ENCODE measurements at regions not wholly inside any gene's neighbourhood (a gene's known extent, or its start where the extent isn't known, plus 50 kb on each side); places are given as distances from the start of the nearest gene placed in this dataset.
"Not testable (repeated sequence)": the region's sequence is repeated elsewhere in the genome, so short reads cannot be mapped to it uniquely, and the experiment has no call there.

DNA sequence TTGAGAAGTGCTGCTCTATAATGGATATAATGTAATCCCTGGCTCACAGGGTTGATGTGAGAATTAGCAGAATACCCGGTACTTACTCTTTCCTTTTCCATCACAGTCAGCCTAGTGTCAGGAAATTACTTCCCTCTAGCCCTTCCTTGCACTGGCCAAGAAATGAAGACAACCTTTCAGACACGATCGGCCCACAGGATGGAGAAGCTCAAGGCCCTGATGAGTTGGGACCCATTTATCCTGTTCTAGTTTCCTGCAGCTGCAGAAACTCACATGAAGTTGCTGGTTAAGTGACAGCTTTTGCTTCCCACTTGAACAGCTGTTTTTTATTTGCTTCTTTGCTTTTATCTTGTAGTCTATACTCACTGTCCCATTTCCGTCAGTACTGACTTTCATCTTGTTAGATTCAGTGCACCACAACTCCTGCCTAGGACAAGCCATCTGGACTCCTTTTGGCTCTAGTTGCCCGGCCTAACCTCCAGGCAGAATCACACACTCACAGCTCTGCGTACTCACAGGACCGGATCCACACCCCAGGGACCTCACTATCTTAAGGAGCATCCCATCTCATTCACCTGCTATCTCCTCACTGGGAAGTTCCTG, 325.1 kb upstream of the CHRNA7 start:
- not testable (repeated sequence) for DNase-seq

DNA sequence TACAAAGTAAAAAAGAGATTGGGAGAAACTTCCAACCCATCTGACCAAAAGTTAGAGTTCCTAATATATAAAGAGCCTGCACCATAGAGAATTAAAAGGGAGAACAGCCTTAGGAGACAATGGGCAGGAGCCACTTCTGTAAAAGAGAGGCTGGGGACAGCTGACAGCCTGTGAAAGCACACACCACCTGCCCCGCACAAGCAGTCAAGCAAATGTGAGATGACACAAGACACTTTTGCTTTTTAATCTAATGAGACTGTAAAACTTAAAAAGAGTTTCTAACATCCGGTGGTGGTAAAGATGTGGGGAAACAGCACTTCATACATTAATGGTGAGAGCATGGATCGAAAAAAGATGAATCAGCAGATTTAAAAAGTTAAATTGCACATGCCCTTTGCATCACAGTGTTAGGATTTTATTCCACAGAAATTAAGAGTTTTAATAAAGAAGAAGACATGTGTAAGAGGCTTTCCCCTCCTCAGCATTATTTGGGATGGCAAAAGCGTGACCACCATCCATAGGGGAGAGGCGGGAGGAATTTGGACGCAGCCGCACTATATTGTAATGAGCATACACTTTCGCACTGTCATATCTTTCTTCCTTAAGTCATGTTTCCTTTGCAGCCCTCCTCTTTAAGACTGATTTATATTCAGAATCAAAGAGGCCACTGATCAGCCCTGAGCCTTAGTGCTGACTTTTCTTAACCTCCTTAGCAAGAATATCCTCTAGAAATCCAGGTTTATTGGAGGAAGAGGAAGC, 322.2 kb upstream of the CHRNA7 start:
- not testable (repeated sequence) for DNase-seq

DNA sequence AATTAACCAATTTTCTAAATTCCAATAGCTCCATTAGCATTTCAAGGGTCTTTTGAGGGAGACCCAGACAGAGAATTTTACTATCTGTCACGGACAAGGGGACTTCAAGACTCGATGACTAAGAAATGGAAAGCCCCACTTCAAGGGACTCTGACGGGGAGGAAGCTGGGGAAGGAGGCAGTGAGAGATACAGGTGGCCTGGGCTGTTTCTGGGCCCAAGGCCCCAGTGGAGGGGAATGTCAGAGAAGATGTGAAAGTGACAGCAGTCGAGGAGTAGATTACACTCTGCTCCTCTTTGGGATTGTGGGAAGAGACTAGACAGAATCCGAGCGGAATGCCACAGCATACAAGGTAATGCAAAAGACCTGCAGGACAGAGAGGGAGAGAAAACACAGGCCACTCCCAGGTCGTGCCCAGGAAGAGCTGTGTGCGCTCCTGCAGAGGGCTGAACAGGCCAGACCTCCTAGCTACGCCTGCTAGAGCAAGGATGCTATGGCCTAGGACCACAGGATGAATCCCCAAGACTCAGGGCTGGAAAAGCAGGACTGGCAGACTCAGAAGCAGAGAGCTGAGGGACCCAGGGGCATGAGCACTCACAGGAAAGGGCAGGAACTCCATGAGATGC, 321.5 kb upstream of the CHRNA7 start:
- DNase-seq, result not testable (repeated sequence)

DNA sequence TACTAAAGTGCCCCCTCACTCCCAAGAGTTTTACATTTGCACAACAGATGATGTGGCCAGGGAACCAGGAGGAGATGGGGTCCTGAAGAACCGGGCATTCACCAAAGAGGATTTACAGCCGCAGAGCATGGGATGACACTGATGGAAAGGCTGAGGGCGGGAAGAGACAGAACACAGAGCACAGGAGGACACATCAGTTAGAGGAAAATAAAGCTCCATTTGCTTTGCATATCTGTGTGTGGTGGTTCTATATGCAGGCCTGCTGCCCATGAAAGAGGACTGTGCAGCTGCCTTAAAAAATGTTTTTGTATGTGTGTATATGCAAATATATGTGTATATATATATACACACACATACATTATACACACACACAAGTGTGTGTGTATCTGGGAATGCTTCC, 320.8 kb upstream of the CHRNA7 start:
- not testable (repeated sequence) for DNase-seq

DNA sequence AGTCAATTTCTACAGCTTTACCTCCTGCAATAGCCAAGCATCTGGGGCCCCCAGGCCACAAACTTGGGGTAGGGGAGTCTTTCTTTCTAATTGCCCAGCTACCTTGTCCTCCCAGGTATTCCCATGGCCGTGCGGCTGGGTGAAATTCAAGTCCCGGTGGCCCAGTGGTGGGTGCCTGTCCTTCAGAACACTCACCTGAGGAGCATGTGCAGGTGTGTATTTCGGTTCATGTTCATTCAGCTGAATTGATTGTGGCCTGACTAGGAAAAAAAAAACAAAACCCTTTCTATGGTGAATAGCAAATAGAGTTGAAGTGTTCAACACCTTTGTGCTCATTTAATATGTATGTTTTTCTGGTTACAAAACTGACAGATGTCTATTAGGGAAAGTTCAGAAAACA, 319.5 kb upstream of the CHRNA7 start:
- DNase-seq, result not testable (repeated sequence)

DNA sequence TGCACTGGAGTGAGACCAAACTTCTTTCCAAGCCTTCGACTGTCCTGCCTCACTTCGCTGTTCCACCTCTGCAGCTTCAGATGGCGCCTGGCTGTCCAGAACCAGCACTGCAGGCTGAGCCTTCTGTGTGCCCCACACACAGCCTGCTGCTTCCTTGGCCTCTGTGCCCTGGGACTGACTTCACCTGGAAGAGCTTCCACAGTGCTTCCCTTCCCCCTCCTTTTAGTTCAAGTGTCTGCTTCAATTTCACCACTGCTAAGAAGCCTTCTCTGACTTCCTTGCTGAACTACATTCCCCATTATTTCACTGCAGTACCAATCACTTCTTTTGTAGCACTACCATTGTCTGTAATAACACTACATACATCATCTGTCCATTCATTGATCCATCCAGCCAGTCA, 315.1 kb upstream of the CHRNA7 start:
- DNase-seq, result not testable (repeated sequence)

DNA sequence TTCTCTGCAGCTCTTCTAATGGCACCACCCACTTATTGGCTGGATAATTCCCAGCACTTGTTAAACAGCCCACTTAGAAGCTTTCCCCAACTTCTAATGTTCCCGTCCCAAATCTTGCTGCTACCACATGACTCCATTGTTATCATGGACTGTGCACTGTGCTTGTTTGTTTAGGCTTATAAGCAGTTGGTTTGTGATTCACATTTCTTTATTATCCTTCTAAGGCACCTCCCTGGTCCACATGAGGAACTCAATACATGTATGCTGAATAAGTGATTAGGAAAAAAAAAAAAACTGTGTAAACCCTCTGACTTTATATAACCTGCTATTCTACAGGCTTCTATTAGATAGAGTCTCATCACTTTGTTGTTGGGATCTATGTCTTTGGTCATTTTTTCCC, 311.7 kb upstream of the CHRNA7 start:
- DNase-seq, result not testable (repeated sequence)

DNA sequence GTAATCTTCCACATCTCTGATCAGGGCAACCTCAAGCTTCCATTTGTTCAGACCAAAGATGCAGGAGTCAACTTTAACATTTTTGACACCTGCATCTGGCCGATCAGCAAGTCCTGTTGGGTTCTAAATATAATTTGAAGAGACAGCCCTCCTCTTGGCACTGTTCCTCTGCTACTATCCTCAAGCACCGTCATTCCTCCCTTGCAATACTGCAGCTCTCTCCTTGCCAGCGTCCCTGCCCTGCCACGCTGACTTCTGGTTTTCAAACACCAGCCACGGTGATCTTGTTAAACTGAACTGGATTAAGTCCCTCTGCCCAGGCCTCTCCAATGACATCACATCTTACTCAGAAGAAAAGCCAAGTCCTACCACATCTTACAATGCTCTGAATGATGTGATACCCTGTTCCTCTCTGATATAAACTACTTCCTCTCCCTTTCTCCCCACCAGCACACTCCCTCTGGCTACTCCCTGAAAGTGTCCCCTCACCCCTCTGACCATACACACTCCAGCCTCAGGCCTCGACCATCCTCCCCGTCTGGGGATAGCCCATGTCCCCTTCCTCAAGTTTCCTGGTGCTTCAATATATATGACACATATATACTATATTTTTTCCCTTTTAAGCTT, 310.8 kb upstream of the CHRNA7 start:
- DNase-seq, result not testable (repeated sequence)

DNA sequence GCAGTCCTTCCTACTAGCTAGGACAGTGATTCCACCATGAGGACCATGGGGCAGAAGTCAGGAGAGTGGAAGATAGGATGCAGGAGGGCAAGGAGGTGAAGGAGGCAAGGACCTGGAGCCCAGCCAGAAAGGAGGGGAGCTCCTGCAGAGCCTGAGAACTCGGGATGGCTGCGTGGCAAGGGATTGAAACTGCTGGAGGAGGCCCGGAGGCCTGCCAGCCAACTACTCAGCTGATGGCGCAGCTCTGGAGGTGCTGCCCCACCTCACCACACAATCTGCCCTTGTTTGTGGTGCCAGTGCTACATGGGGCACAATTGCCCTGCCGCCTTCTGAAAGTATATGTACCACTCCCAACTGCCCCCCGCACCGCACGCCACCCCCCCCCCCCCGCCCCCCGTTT, 307.3 kb upstream of the CHRNA7 start:
- DNase-seq, result not testable (repeated sequence)

DNA sequence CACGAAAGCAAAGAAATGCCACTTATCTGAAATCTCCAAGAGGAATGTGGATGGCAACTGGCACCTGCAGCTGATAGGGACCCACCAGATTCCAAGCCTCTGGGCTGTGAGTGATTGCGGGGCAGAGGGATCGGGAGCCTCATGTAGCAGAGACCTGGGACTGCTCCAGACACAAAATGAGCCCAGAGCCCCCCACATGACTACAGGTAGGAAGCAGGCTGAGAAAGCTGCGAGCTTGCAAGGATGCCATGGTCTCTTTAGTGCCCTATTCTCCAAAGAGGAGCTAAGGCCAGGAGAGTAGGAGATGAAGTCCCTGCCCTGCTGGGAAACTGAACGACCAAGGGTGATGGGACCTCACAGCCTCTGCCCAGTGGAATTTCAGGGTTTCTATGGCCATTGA, 305.4 kb upstream of the CHRNA7 start:
- DNase-seq, result not testable (repeated sequence)

DNA sequence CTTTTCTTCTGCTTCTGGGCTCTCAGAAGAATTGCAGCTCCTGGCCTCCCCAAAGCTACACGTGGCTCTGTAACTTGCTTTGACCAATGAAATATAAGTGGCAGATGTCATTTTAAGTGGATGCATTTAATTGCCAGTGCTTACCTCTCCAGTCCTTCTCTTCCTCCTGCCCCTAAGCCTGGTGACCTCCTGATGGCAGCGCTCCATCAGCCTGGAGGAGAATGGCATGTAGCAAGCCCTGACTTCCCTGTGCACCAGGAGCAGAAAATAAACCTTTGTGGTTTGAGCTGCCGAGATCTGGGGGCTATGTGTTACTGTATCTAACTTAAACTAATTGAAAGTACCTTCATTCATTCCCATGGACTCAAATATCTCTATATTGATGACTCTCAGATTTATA, 304.7 kb upstream of the CHRNA7 start:
- not testable (repeated sequence) for DNase-seq

DNA sequence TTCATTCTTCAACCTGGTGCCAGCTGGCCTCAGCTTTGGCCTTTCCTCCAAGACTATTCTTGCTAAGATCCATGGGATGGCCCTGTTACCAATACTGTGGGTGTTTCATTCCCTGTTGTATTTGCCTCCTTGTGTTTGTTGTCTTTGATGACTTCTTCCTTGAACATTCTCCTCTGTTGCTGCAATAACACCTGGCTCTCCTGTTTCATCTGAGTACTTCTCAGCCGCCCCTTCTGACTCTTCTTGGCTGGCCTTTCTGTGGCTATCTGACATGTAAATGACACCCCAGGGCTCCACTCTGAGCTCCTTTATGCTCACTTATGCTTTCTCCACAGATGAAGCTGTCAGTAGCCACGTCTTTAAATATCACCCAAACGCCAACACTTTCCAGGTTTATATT, 302.7 kb upstream of the CHRNA7 start:
- no peak for DNase-seq

DNA sequence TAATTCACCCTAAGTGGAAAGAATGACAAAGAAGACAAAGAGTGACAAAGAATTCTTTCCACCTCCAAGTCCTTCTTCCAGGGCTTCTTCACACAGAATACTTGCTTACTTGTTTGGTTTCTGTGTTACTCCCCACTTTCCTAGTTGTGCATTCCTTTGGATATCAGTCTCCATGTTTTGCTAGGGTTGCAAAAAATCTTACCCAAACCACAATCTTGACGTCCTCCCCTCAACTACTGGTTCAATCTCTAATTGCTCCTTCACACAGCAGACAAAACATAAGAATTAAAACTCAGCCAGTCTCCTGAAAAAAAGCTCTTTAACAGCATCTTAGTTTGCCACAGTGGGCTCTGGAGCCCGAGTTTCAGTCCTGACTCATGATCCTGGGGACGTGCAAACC, 297.6 kb upstream of the CHRNA7 start:
- no peak for DNase-seq

DNA sequence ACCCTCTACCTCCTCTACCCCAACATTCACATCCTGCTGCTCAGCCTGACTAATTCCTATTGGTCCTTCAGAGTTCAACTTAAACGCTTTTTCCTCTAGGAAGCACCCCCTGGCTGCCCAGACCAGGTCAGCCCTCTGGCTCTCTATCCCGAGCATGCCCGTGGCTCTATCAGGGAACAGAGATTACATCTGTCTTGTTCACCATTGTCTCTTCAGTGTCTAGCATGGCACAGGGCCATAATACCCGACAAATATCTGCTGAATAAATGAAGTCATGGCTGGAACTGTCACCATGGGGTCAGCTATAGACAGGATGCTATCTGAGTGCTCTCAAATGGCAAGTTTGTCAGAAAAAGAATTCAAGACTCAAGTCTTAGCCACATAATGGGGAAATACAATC, 296.9 kb upstream of the CHRNA7 start:
- DNase-seq, result no peak

DNA sequence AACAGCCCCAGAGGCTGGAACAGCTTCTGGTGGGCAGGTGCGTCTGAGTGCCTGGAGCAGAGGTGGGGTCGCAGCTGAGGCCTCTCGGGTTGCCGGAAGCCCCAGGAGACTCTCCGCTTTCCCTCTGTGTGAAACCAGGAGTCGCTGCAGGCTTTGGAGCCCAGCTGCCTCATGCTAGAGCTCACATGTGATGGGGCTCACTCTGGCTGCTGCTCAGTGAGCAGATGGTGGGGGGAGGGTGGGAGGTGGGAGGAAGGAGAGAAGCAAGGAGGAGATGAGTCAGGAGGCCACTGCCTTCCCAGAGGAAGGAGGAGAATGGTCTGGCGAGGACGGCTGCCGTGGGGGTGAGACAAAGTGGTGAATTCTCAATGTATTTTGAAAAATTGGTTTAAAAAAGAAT, 290.1 kb upstream of the CHRNA7 start:
- DNase-seq, result no peak

DNA sequence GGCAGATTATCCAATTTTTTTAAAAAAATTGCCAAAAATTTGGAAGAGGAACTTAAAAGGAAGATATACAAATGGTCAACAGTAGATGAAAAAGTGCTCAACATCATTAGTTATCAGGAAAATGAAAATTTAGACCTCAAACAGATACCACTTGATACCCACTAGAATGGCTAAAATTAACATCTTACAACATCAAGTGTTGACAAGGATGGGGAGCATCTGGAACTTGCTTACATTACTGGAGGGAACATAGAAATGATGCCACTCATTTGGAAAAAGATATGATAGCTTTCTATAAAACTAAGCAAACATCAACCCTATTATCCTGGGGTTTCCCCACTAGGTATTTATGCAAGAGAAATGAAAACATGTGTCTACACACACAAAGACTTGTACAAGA, 284.5 kb upstream of the CHRNA7 start:
- DNase-seq, result no peak

DNA sequence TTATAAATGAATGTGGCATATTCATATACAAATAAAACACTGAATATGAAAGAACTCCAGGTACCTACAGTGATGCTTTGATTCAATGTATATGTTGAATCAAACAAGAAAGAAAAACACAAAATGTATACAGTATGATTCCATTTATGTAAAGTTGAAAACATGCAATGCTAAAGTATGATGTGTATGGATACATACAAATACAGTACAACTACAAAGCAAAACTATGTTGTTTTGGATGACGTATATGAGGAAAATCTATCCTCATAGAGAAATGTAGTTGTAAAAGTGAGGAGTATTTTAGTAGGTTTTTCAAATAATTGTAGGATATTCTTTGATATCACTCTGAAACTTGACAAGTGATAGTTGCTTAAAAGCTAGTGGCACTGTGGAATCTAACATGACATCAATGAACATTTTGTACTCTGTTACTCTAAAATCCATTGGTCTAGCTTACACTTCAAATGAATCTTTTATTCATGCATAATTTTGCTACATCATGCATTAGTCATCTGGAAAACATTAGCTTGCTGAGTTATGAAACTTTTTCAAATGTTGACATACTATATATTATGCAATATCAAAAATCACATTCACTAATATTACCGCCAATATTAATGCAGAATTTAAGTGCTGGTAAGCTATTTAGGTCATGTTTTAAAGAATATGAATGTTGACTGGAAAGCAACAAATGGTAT, 278.1 kb upstream of the CHRNA7 start:
- no peak for DNase-seq

DNA sequence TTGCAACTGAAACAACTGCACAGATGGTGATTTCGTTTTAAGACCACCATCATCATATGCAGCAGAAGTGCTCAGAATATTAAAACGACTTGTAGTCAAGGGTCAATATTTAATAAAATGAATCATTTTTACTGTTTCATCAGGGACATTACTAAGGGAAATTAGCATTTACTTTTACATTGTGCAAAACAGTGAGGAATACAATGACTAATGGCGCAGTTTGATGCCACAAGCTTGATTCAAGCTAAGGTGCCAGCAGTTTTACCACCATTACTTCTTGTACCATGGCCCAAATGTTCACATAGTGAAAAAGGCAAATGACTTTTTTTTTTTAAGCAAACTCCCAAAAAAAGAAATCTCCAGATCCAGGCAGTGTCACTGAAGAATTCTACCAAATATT, 277.4 kb upstream of the CHRNA7 start:
- no peak for DNase-seq

DNA sequence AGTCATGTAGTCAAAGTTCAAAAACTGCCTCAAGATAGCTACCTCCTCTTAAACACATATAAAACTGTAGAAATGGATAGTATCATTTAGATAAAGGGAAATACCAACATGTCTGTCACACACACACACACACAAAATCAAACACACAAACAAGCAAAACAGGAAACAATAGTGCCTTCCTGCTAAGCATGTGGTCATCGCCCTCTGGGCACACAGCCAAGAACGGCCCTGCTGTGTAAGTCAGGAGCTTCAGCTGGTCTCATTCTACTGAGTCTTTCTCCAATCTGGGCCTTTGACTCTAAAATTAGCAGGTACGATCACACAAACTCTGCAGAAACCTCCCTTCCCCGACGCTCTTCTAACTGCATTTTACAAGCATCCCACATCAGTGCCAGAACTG, 272.2 kb upstream of the CHRNA7 start:
- DNase-seq, result peak; percentile 26

DNA sequence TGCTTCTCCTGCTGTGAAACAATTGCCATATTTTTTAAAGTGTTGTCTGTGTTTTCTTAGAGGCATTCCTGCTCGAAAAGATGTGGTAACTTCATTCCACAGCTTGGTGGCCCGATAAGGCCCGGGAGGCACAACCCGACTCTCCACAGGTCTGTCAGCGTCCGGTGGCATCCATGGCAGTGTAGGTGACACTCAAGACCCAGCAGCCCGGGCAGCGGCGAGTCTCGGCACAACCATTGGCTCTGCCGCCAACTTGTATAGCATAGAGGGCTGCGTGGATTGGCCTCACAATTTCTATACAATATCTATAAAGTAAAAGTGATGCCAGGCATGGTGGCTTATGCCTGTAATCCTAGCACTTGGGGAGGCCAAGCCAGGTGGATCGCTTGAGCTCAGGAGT, 262.3 kb upstream of the CHRNA7 start:
- DNase-seq, result no peak

DNA sequence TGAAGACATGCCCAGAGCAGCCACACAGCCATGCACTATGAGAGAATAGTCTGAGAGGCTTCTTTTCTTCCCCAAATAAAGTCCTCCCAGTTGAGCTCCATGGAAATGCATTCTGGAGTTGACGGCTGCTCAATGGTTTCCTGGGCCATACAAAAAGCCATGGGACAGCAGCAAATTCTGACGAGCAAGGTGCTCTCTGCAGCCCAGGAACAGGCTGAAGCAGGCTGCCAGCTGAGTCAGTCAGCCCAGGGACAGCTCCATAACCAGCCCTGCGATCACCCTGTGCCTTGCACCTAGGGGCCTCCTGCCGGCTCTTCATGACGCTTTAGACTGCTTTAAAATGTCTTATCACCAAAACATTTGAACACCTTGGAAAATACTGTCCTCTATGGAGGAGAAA, 256.3 kb upstream of the CHRNA7 start:
- DNase-seq, result no peak

DNA sequence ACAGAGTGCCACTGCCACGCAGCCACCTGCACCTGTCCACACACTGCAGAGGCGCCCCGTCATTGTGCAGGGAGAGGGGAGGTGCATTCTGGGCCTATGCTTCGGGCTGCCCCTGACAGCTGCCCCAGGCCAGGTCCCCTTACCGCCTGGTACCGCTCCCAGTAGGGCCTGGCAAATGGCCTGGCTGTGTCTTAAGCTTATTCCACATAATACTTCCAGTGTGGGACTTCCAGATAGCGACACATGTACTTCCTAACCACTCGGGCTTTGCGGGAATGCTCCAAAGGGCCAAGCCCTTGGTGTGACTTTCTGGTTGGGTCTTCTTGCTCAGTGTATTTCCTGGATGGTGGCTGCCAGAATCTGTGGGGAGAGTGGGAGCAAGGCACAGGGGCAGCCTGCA, 254.3 kb upstream of the CHRNA7 start:
- no peak for DNase-seq

DNA sequence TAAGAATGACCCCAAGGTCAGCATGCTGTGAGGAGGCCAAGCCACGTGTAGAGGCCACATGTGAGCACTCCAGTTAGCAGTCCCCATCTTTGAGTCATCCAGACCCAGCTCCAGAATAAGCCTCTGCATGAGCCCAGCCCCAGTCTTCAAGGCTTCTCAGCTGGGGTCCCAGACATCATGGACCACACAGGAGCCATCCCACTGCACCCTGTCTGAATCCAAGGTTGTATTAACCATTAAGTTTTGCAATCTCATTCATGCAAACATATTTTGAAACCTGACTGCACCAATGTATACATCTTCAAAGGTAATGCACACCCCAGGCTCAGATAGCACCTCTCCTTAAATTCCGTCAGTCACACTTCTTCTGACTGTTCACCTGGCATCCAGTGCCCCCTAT, 249.1 kb upstream of the CHRNA7 start:
- no peak for DNase-seq

Measured in hematopoietic multipotent progenitor cell treated with erythropoietin and hydrocortisone succinate and interleukin-3 and kit ligand, for 6 days (in vitro differentiated cells).